ENCODE measurements at regions not wholly inside any gene's neighbourhood (a gene's known extent, or its start where the extent isn't known, plus 50 kb on each side); places are given as distances from the start of the nearest gene placed in this dataset.

GRCh38 chr9:28394774-28395173 lies 821.5 kb upstream of the C9orf72 start:
- Histone ChIP-seq H3K9me3 (ENCODE audit: control insufficient read depth, insufficient read depth, low read length) (no peaks in the 10 kb centered on the region), H3K4me3 (ENCODE audit: low read length) (no peak overlapping the region)
- TF ChIP-seq EZH2phosphoT487 (IDR thresholded peaks at IDR 0.05; ENCODE audit: borderline replicate concordance, low read length) (no peak), CTCF (IDR thresholded peaks at IDR 0.05; ENCODE audit: low read depth, low read length, poor library complexity, severe bottlenecking) (no peak)

GRCh38 chr9:28396058-28396457 lies 822.8 kb upstream of the C9orf72 start:
- no peak for TF ChIP-seq CTCF (IDR thresholded peaks at IDR 0.05; ENCODE audit: low read depth, low read length, poor library complexity, severe bottlenecking)
- TF ChIP-seq EZH2phosphoT487 (IDR thresholded peaks at IDR 0.05; ENCODE audit: borderline replicate concordance, low read length), result no peak
- Histone ChIP-seq H3K4me1 (ENCODE audit: control insufficient read depth, low read length) (no peaks in the 10 kb centered on the region), H3F3A (ENCODE audit: control insufficient read depth, insufficient read depth) (no peaks in the 10 kb centered on the region), H3K4me2 (ENCODE audit: low read length) (no peak overlapping the region), H3K9me3 (ENCODE audit: control insufficient read depth, insufficient read depth, low read length) (no peaks in the 10 kb centered on the region), H3K36me3 (ENCODE audit: control insufficient read depth, low read length) (no peaks in the 10 kb centered on the region), H3K27ac (ENCODE audit: low read depth, low read length) (no peak overlapping the region), H3K27me3 (ENCODE audit: control insufficient read depth, low read length) (no peaks in the 10 kb centered on the region), H3K79me2 (ENCODE audit: control insufficient read depth, low read length) (no peaks in the 10 kb centered on the region), H3K9me2 (replicated peaks; ENCODE audit: control insufficient read depth, low read length) (no peaks in the 10 kb centered on the region), H3K4me3 (ENCODE audit: low read length) (no peak overlapping the region), H4K20me1 (ENCODE audit: control insufficient read depth, insufficient read depth, low read depth, low read length) (no peaks in the 10 kb centered on the region)

More at GRCh38 chr9:28394774-28395173, 821.5 kb upstream of the C9orf72 start:
- Histone ChIP-seq H3K36me3 (ENCODE audit: control insufficient read depth, low read length) (no peaks in the 10 kb centered on the region), H3K27me3 (ENCODE audit: control insufficient read depth, low read length) (no peaks in the 10 kb centered on the region), H3K27ac (ENCODE audit: low read depth, low read length) (no peak overlapping the region), H3K9me2 (replicated peaks; ENCODE audit: control insufficient read depth, low read length) (no peaks in the 10 kb centered on the region), H4K20me1 (ENCODE audit: control insufficient read depth, insufficient read depth, low read depth, low read length) (no peaks in the 10 kb centered on the region), H3K79me2 (ENCODE audit: control insufficient read depth, low read length) (no peaks in the 10 kb centered on the region), H3K4me1 (ENCODE audit: control insufficient read depth, low read length) (no peaks in the 10 kb centered on the region), H3K4me2 (ENCODE audit: low read length) (no peak overlapping the region), H3F3A (ENCODE audit: control insufficient read depth, insufficient read depth) (no peaks in the 10 kb centered on the region)

GRCh38 chr9:28407351-28407750 lies 834.1 kb upstream of the C9orf72 start:
- Histone ChIP-seq H3F3A (ENCODE audit: control insufficient read depth, insufficient read depth) (no peaks in the 10 kb centered on the region), H3K4me2 (ENCODE audit: low read length) (no peak overlapping the region), H3K4me1 (ENCODE audit: control insufficient read depth, low read length) (no peaks in the 10 kb centered on the region), H3K27me3 (ENCODE audit: control insufficient read depth, low read length) (no peaks in the 10 kb centered on the region), H3K9me2 (replicated peaks; ENCODE audit: control insufficient read depth, low read length) (no peaks in the 10 kb centered on the region), H3K27ac (ENCODE audit: low read depth, low read length) (no peak overlapping the region), H3K9me3 (ENCODE audit: control insufficient read depth, insufficient read depth, low read length) (no peaks in the 10 kb centered on the region), H4K20me1 (ENCODE audit: control insufficient read depth, insufficient read depth, low read depth, low read length) (no peaks in the 10 kb centered on the region), H3K36me3 (ENCODE audit: control insufficient read depth, low read length) (no peaks in the 10 kb centered on the region), H3K79me2 (ENCODE audit: control insufficient read depth, low read length) (no peaks in the 10 kb centered on the region), H3K4me3 (ENCODE audit: low read length) (no peak overlapping the region)
- TF ChIP-seq EZH2phosphoT487 (IDR thresholded peaks at IDR 0.05; ENCODE audit: borderline replicate concordance, low read length) (no peak), CTCF (IDR thresholded peaks at IDR 0.05; ENCODE audit: low read depth, low read length, poor library complexity, severe bottlenecking) (no peak)

- TF ChIP-seq EZH2phosphoT487 (IDR thresholded peaks at IDR 0.05; ENCODE audit: borderline replicate concordance, low read length), result no peak
- no peak for TF ChIP-seq CTCF (IDR thresholded peaks at IDR 0.05; ENCODE audit: low read depth, low read length, poor library complexity, severe bottlenecking)
- H3K4me2 ChIP-seq (ENCODE audit: low read length), result no peak overlapping the region
These were observed 836.6 kb upstream of the C9orf72 start for GRCh38 chr9:28409919-28410318.

More at GRCh38 chr9:28409919-28410318, 836.6 kb upstream of the C9orf72 start:
- Histone ChIP-seq H3K9me3 (ENCODE audit: control insufficient read depth, insufficient read depth, low read length) (no peaks in the 10 kb centered on the region), H3K27me3 (ENCODE audit: control insufficient read depth, low read length) (no peaks in the 10 kb centered on the region), H4K20me1 (ENCODE audit: control insufficient read depth, insufficient read depth, low read depth, low read length) (no peaks in the 10 kb centered on the region), H3K4me1 (ENCODE audit: control insufficient read depth, low read length) (no peaks in the 10 kb centered on the region), H3K27ac (ENCODE audit: low read depth, low read length) (no peak overlapping the region), H3K9me2 (replicated peaks; ENCODE audit: control insufficient read depth, low read length) (no peaks in the 10 kb centered on the region), H3K79me2 (ENCODE audit: control insufficient read depth, low read length) (no peaks in the 10 kb centered on the region), H3K4me3 (ENCODE audit: low read length) (no peak overlapping the region), H3F3A (ENCODE audit: control insufficient read depth, insufficient read depth) (no peaks in the 10 kb centered on the region), H3K36me3 (ENCODE audit: control insufficient read depth, low read length) (no peaks in the 10 kb centered on the region)

All from DOHH2 (cell line).